K562 (cell line): ENCODE measurements at regions not wholly inside any gene's neighbourhood (a gene's known extent, or its start where the extent isn't known, plus 50 kb on each side); places are given as distances from the start of the nearest gene placed in this dataset.

ENCODE experiments used
- ATAC-seq: fragments of 200-7000 bp; cut with Tn5 transposase; 3 replicates; pipeline ENCODE4 v1.9.1; 2020; ENCODE audit warnings: moderate library complexity
- BruUV-seq: library from RNA; stranded (reverse); fragments of 400-500 nt; replicated peaks from 2 replicates; lab custom pipeline; 2021; lab: Mats Ljungman, UMichigan
- CTCF ChIA-PET: fragments of 300-600 bp; formaldehyde crosslinking; extraction: SDS; loops from one replicate; lab custom pipeline; 2021; ENCODE audit warnings: low intra/inter-chr PET ratio; lab: Yijun Ruan, JAX
- POLR2A ChIA-PET: fragments of 300-600, 350-650 bp; sonication (Branson Sonifier 250); formaldehyde crosslinking; extraction: SDS; loops from one replicate; lab custom pipeline; 2021; ENCODE audit warnings: antibody characterized with exemption, inconsistent platforms; lab: Yijun Ruan, JAX
- DNase-seq, 4 experiments: peaks; one replicate each; pipeline versions ENCODE4 v3.0.0 to v3.0.0-alpha.2; 2011 to 2018; ENCODE audit warnings: low spot score in 3 of 4, mixed read lengths in 3 of 4; ENCODE audit errors: extremely low read depth in 1 of 4
- FAIRE-seq: peaks from 2 replicates; lab custom pipeline; 2011; peaks lifted over from hg19 to GRCh38; lab: Jason Lieb, UNC
- H2AFZ ChIP-seq: 2 replicates; pipeline ENCODE4 v1.6.0; 2011; ENCODE audit warnings: low read depth, low read length, control low read depth, inconsistent platforms
- H3K27ac ChIP-seq: fragments of 200-600 bp; 3 replicates; pipeline ENCODE4 v1.8.0; 2011; ENCODE audit warnings: low read depth, mild to moderate bottlenecking, control low read depth, inconsistent platforms, low read length, moderate library complexity, mixed read lengths; ENCODE audit errors: extremely low read depth
- H3K27me3 ChIP-seq, 2 experiments: fragments of 300-600 bp in 1 of 2; 2 replicates in 1 of 2; 3 replicates in 1 of 2; pipeline versions ENCODE4 v1.6.0 to v1.8.0; 2011; ENCODE audit warnings: inconsistent platforms in 2 of 2, low read length in 2 of 2, mild to moderate bottlenecking in 1 of 2, mixed read lengths in 1 of 2, moderate library complexity in 1 of 2; ENCODE audit not compliant: control insufficient read depth in 2 of 2, insufficient read depth in 2 of 2
- H3K36me3 ChIP-seq: fragments of 300-600 bp; 3 replicates; pipeline ENCODE4 v1.8.0; 2011; ENCODE audit warnings: mild to moderate bottlenecking, low read length, inconsistent platforms; ENCODE audit not compliant: control insufficient read depth, insufficient read depth
- H3K4me1 ChIP-seq, 2 experiments: fragments of 200-600 bp in 1 of 2; replicated peaks in 1 of 2; 2 replicates in 1 of 2; 3 replicates in 1 of 2; pipeline versions ENCODE4 v1.5.1 to v1.8.0; 2011; ENCODE audit warnings: inconsistent platforms in 2 of 2, low read length in 2 of 2, mild to moderate bottlenecking in 1 of 2, mixed read lengths in 1 of 2, moderate library complexity in 1 of 2; ENCODE audit not compliant: control insufficient read depth in 2 of 2, insufficient read depth in 2 of 2
- H3K4me2 ChIP-seq: 2 replicates; pipeline ENCODE4 v1.6.1; 2011; ENCODE audit warnings: low read length, control low read depth, inconsistent platforms, mixed read lengths; ENCODE audit not compliant: insufficient read depth
- H3K4me3 ChIP-seq: fragments of 200-600 bp; sonication (generic), shearing (Covaris generic); 2 replicates; pipeline ENCODE4 v1.5.1; 2016; ENCODE audit warnings: control low read depth, inconsistent platforms
- H3K79me2 ChIP-seq: fragments of 200-600 bp; 3 replicates; pipeline ENCODE4 v1.8.0; 2011; ENCODE audit warnings: low read length, inconsistent platforms; ENCODE audit not compliant: control insufficient read depth, insufficient read depth
- H3K9ac ChIP-seq, 2 experiments: 2 replicates each; pipeline versions ENCODE4 v1.6.0 to v1.6.1; 2011; ENCODE audit warnings: low read depth in 2 of 2, low read length in 2 of 2, control low read depth in 1 of 2, inconsistent platforms in 1 of 2, mild to moderate bottlenecking in 1 of 2, mixed read lengths in 1 of 2; ENCODE audit not compliant: insufficient read depth in 1 of 2
- H3K9me1 ChIP-seq: one replicate; pipeline ENCODE4 v1.6.0; 2011; ENCODE audit warnings: inconsistent platforms, mild to moderate bottlenecking, low read length, moderate library complexity; ENCODE audit not compliant: control insufficient read depth, insufficient read depth
- H3K9me3 ChIP-seq: replicated peaks from 2 replicates; pipeline ENCODE4 v1.5.1; 2011; ENCODE audit warnings: low read depth, low read length, inconsistent platforms; ENCODE audit not compliant: control insufficient read depth, insufficient read depth
- H4K20me1 ChIP-seq: replicated peaks from 2 replicates; pipeline ENCODE4 v1.6.1; 2011; ENCODE audit warnings: low read length, inconsistent platforms, mixed read lengths; ENCODE audit not compliant: control insufficient read depth, insufficient read depth
- BHLHE40 ChIP-seq: IDR thresholded peaks from 2 replicates; pipeline ENCODE4 v1.6.1; 2011; ENCODE audit warnings: low read length, improper control_type of control experiment
- BRCA1 ChIP-seq, 2 experiments: fragments of 450-650 bp in 1 of 2; sonication (generic) in 1 of 2; formaldehyde crosslinking in 1 of 2; IDR thresholded peaks; 2 replicates each; pipeline versions ENCODE4 v1.5.0 to v1.6.1; 2017 to 2020; ENCODE audit warnings: mild to moderate bottlenecking in 1 of 2, missing genetic modification reagents in 1 of 2
- CBFB ChIP-seq: sonication (generic); formaldehyde crosslinking; IDR thresholded peaks from 2 replicates; pipeline ENCODE4 v1.4.0; 2020; ENCODE audit warnings: mild to moderate bottlenecking, missing genetic modification reagents
- CBX5 ChIP-seq: IDR thresholded peaks from 2 replicates; pipeline ENCODE4 v1.6.1; 2014; ENCODE audit warnings: low read depth, borderline replicate concordance
- EHMT2 ChIP-seq: fragments of 450-650 bp; IDR thresholded peaks from 2 replicates; pipeline ENCODE4 v1.6.1; 2018; ENCODE audit warnings: antibody characterized with exemption
- EP300 ChIP-seq: IDR thresholded peaks from 2 replicates; pipeline ENCODE4 v1.6.1; 2012; ENCODE audit warnings: low read length, improper control_type of control experiment
- FOXA1 ChIP-seq: fragments of 450-650 bp; IDR thresholded peaks from 2 replicates; pipeline ENCODE4 v1.6.1; 2016; ENCODE audit warnings: mild to moderate bottlenecking, borderline replicate concordance
- GTF2F1 ChIP-seq: IDR thresholded peaks from 2 replicates; pipeline ENCODE4 v1.6.1; 2011; ENCODE audit warnings: low read depth, low read length, improper control_type of control experiment
- HMG20A ChIP-seq: fragments of 450-650 bp; formaldehyde crosslinking; conservative IDR thresholded peaks from 2 replicates; pipeline ENCODE4 v1.4.0; 2020; ENCODE audit warnings: mild to moderate bottlenecking, mixed read lengths
- MAZ ChIP-seq, 2 experiments: fragments of 450-650 bp in 1 of 2; sonication (generic) in 1 of 2; formaldehyde crosslinking; IDR thresholded peaks in 1 of 2; conservative IDR thresholded peaks in 1 of 2; 2 replicates each; pipeline versions ENCODE4 v1.4.0 to v1.5.0; 2020; ENCODE audit warnings: mild to moderate bottlenecking in 1 of 2, missing genetic modification reagents in 1 of 2
- PCBP2 ChIP-seq: fragments of 200-400 bp; formaldehyde crosslinking; IDR thresholded peaks from 2 replicates; pipeline ENCODE4 v1.6.1; 2018; ENCODE audit warnings: low read length, low read depth, mild to moderate bottlenecking, moderate library complexity; ENCODE audit not compliant: poor library complexity, severe bottlenecking
- PHF21A ChIP-seq: fragments of 450-650 bp; IDR thresholded peaks from 2 replicates; pipeline ENCODE4 v1.6.1; 2017; ENCODE audit warnings: low read depth, borderline replicate concordance
- SUPT5H ChIP-seq: fragments of 450-650 bp; IDR thresholded peaks from 2 replicates; pipeline ENCODE4 v1.6.1; 2016
- YBX1 ChIP-seq: fragments of 450-650 bp; IDR thresholded peaks from 2 replicates; pipeline ENCODE4 v1.7.1; 2016; ENCODE audit warnings: mild to moderate bottlenecking
- ZNF263 ChIP-seq: sonication (generic); formaldehyde crosslinking; IDR thresholded peaks from 2 replicates; pipeline ENCODE4 v1.8.0; 2022; ENCODE audit warnings: mild to moderate bottlenecking, missing genetic modification reagents, borderline replicate concordance
- whole genome bisulfite sequencing: fragments of 100-300 bp; shearing (Covaris generic); methylation state at CpG from one replicate; pipeline ENCODE4 v1.1.6; 2016; ENCODE audit warnings: low coverage, mixed read lengths; ENCODE audit not compliant: insufficient coverage; ENCODE audit errors: missing lambda C conversion rate; 5-methylcytosine and 5-hydroxymethylcytosine counted together
- in situ Hi-C: fragments of 300-500 bp; cut with MboI; formaldehyde crosslinking; loops from 4 replicates; pipeline ENCODE4 v1.15.0; 2018; ENCODE audit warnings: inconsistent platforms, mixed read lengths
- intact Hi-C: fragments of 100-400 bp; cut with micrococcal nuclease; formaldehyde crosslinking; loops from 2 replicates; pipeline ENCODE4 v1.14.2; 2022
- TF ChIP-seq, protein P1 (sequence below), 2 experiments: fragments of 200-800 bp in 1 of 2; sonication (Bioruptor generic) in 1 of 2; sonication (generic) in 1 of 2; formaldehyde crosslinking in 1 of 2; IDR thresholded peaks in 1 of 2; conservative IDR thresholded peaks in 1 of 2; 2 replicates each; pipeline versions ENCODE4 v1.5.0 to v1.6.1; 2016 to 2020; ENCODE audit warnings: missing compliant biosample characterization in 1 of 2, missing genetic modification characterization in 1 of 2, missing genetic modification reagents in 1 of 2
- TF ChIP-seq, protein P2 (sequence below): fragments of 250-450 bp; sonication (Bioruptor Pico); IDR thresholded peaks from 2 replicates; pipeline ENCODE4 v1.9.0; 2021; ENCODE audit warnings: mild to moderate bottlenecking, inconsistent platforms
- TF ChIP-seq, protein P3 (sequence below): fragments of 200-800 bp; sonication (Bioruptor generic); IDR thresholded peaks from 2 replicates; pipeline ENCODE4 v1.6.1; 2017; ENCODE audit warnings: missing genetic modification characterization, missing compliant biosample characterization

DNA sequence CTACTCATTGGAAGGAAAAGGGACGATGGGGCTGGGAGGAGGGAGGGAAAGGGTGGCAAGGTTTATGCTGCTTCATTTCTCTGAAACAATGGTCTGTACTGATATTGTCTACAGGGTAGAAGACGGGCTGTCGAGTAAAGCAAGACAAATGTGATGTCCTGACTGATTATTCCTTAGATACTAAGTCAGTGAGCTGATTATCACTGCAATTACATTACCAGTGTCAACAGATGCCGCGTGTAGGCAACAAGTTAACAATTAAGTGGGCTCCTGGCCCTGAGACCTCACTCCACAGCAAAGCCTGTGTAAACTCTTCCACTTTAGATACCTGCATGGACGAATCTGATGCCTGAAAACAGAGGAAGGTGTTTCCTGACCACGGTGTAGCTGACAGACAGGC, 602.8 kb downstream of the IRX1 start:
- H3K9me3 ChIP-seq = no peaks in the 10 kb centered on the region
- H3K27me3 ChIP-seq = 0 out of 5 replicates have a peak, but pooled peaks cover 0 to 2% of the 10 kb centered on the region in 2 experiments
- FAIRE-seq = no peak
- ChIA-PET CTCF (no interaction called here), POLR2A (no interaction called here)
- H3K36me3 ChIP-seq = no peaks in the 10 kb centered on the region
- 1% methylated on average over 7 of the region's 7 CpGs for WGBS
- intact Hi-C loops = no loop called here
- no peak overlapping the region for H3K27ac ChIP-seq
- no peak overlapping the region for H3K4me3 ChIP-seq
- H4K20me1 ChIP-seq = no peaks in the 10 kb centered on the region
- no peaks in the 10 kb centered on the region for H3K4me1 ChIP-seq
- no peak overlapping the region for H3K9ac ChIP-seq
- no peaks in the 10 kb centered on the region for H3K9me1 ChIP-seq
- H3K79me2 ChIP-seq = no peaks in the 10 kb centered on the region
- no peak overlapping the region for H3K4me2 ChIP-seq
- DNase-seq = no peak
- in situ Hi-C loops = no loop called here
- no peak for ATAC-seq
- no peak for TF ChIP-seq FOXA1
- TF ChIP-seq GTF2F1 = no peak
- no peak for TF ChIP-seq CBFB (CRISPR knock-in tag)
- no peak for TF ChIP-seq CBX5
- TF ChIP-seq, protein P1, sequence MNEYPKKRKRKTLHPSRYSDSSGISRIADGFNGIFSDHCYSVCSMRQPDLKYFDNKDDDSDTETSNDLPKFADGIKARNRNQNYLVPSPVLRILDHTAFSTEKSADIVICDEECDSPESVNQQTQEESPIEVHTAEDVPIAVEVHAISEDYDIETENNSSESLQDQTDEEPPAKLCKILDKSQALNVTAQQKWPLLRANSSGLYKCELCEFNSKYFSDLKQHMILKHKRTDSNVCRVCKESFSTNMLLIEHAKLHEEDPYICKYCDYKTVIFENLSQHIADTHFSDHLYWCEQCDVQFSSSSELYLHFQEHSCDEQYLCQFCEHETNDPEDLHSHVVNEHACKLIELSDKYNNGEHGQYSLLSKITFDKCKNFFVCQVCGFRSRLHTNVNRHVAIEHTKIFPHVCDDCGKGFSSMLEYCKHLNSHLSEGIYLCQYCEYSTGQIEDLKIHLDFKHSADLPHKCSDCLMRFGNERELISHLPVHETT (CRISPR knock-in tag; conservative IDR thresholded peaks at IDR 0.05 in 1 of 2, IDR thresholded peaks at IDR 0.05 in 1 of 2) = no peak
- TF ChIP-seq PCBP2 = no peak
- TF ChIP-seq EP300 = no peak
- TF ChIP-seq SUPT5H = no peak
- TF ChIP-seq MAZ (CRISPR knock-in tag; conservative IDR thresholded peaks at IDR 0.05 in 1 of 2, IDR thresholded peaks at IDR 0.05 in 1 of 2) = no peak
- TF ChIP-seq PHF21A = no peak
- no peak for TF ChIP-seq BHLHE40
- no peak for TF ChIP-seq YBX1
- TF ChIP-seq, protein P2, sequence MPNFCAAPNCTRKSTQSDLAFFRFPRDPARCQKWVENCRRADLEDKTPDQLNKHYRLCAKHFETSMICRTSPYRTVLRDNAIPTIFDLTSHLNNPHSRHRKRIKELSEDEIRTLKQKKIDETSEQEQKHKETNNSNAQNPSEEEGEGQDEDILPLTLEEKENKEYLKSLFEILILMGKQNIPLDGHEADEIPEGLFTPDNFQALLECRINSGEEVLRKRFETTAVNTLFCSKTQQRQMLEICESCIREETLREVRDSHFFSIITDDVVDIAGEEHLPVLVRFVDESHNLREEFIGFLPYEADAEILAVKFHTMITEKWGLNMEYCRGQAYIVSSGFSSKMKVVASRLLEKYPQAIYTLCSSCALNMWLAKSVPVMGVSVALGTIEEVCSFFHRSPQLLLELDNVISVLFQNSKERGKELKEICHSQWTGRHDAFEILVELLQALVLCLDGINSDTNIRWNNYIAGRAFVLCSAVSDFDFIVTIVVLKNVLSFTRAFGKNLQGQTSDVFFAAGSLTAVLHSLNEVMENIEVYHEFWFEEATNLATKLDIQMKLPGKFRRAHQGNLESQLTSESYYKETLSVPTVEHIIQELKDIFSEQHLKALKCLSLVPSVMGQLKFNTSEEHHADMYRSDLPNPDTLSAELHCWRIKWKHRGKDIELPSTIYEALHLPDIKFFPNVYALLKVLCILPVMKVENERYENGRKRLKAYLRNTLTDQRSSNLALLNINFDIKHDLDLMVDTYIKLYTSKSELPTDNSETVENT = no peak
- no peak for TF ChIP-seq HMG20A
- TF ChIP-seq, protein P3, sequence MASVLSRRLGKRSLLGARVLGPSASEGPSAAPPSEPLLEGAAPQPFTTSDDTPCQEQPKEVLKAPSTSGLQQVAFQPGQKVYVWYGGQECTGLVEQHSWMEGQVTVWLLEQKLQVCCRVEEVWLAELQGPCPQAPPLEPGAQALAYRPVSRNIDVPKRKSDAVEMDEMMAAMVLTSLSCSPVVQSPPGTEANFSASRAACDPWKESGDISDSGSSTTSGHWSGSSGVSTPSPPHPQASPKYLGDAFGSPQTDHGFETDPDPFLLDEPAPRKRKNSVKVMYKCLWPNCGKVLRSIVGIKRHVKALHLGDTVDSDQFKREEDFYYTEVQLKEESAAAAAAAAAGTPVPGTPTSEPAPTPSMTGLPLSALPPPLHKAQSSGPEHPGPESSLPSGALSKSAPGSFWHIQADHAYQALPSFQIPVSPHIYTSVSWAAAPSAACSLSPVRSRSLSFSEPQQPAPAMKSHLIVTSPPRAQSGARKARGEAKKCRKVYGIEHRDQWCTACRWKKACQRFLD (CRISPR knock-in tag) = no peak
- no peak for TF ChIP-seq ZNF263
- TF ChIP-seq BRCA1 (IDR thresholded peaks at IDR 0.05) = no peak
- no peak for TF ChIP-seq BRCA1 (CRISPR knock-in tag; IDR thresholded peaks at IDR 0.05)
- no peak for TF ChIP-seq EHMT2
- no peak overlapping the region for H2AFZ ChIP-seq
- no TSS peak for BruUV-seq
